ENCODE measurements at regions not wholly inside any gene's neighbourhood (a gene's known extent, or its start where the extent isn't known, plus 50 kb on each side); places are given as distances from the start of the nearest gene placed in this dataset.

DNA sequence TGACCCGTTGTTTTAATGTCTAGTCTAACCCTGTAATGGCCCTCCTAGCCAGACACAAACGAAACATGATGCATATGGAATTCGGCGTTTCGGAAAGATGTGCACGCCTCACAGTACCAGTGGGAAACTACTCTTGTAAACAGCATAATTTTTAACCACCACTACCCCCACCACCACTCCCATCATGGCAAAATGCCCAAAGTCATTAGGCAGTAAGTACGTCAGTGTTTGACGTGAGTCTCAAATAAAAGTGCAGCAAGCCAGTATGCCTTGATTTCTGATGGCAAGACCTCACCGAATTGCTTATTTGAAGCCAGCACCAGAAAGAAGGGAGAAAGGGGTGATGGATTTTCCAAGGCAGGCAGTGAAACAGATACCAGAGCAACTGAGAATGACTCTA is 71.4 kb downstream of the ADRB2 start:
- Histone ChIP-seq H3K27me3 (ENCODE audit: control insufficient read depth, insufficient read depth, low read length, poor library complexity, severe bottlenecking) (peaks cover 8% of the 10 kb centered on the region), H3K27ac (ENCODE audit: low read depth, low read length) (no peak overlapping the region), H3K9ac (ENCODE audit: extremely low read depth, low read length, poor library complexity, severe bottlenecking) (no peak overlapping the region), H3K36me3 (ENCODE audit: control insufficient read depth, insufficient read depth, low read length) (no peaks in the 10 kb centered on the region), H3K4me3 (ENCODE audit: low read length) (no peak overlapping the region), H3K9me3 (ENCODE audit: control insufficient read depth, low read length) (peaks cover 9% of the 10 kb centered on the region), H3K4me1 (ENCODE audit: control insufficient read depth, insufficient read depth, low read length) (peaks cover 4% of the 10 kb centered on the region)
- Mint-ChIP-seq H3K36me3 (ENCODE audit: low read depth) (no peaks in the 10 kb centered on the region), H3K4me1 (peaks cover 12% of the 10 kb centered on the region), H3K4me3 (no peak overlapping the region), H3K27ac (no peak overlapping the region), H3K9me3 (peaks cover 15% of the 10 kb centered on the region), H3K27me3 (ENCODE audit: insufficient read depth) (peaks cover 9% of the 10 kb centered on the region)
- WGBS, 2 experiments (ENCODE audit: insufficient coverage in 1 of 2, insufficient read length in 1 of 2) = 94 to 100% methylated on average over 4 to 9 of the region's 9 CpGs
- no peak for TF ChIP-seq CTCF (conservative IDR thresholded peaks at IDR 0.05)
- DNase-seq = no peak

GRCh38 chr5:148898413-148899075 is 72.1 kb downstream of the ADRB2 start:
- Mint-ChIP-seq H3K4me3 (no peak overlapping the region), H3K27me3 (ENCODE audit: insufficient read depth) (peaks cover 9% of the 10 kb centered on the region), H3K9me3 (peaks cover 14% of the 10 kb centered on the region), H3K36me3 (ENCODE audit: low read depth) (no peaks in the 10 kb centered on the region), H3K27ac (no peak overlapping the region), H3K4me1 (peaks cover 14% of the 10 kb centered on the region)
- no peak overlapping the region for H3K4me3 ChIP-seq (ENCODE audit: low read length)
- no peaks in the 10 kb centered on the region for H3K36me3 ChIP-seq (ENCODE audit: control insufficient read depth, insufficient read depth, low read length)
- H3K9ac ChIP-seq (ENCODE audit: extremely low read depth, low read length, poor library complexity, severe bottlenecking) = no peak overlapping the region
- H3K27me3 ChIP-seq (ENCODE audit: control insufficient read depth, insufficient read depth, low read length, poor library complexity, severe bottlenecking) = peaks cover 8% of the 10 kb centered on the region
- no peak for DNase-seq
- whole genome bisulfite sequencing, 2 experiments (ENCODE audit: insufficient coverage in 1 of 2, insufficient read length in 1 of 2) = 87 to 100% methylated on average over 1 to 2 of the region's 2 CpGs
- H3K4me1 ChIP-seq (ENCODE audit: control insufficient read depth, insufficient read depth, low read length) = peaks cover 9% of the 10 kb centered on the region
- no peak overlapping the region for H3K27ac ChIP-seq (ENCODE audit: low read depth, low read length)
- H3K9me3 ChIP-seq (ENCODE audit: control insufficient read depth, low read length) = peaks cover 9% of the 10 kb centered on the region
- no peak for TF ChIP-seq CTCF (conservative IDR thresholded peaks at IDR 0.05)

DNA sequence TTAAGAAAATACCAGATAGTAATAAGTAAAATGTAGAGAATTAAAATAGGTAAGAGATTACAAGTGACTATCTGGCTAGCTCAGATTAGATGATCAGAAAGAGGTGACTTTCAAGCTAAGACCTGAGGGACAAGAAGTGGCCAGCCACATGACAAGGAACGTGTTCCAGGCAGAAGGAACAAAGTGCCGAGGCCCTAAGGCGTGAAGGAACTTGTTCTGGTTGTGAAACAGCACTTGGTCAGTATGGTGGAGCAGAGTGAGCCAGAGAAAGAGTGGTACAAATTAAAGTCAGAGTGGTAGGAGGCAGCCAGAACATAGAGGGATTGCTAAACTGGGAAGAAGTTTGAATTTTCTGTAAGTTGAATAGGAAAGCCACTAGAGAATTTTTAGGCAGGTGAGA is 73.6 kb downstream of the ADRB2 start:
- WGBS, 2 experiments (ENCODE audit: insufficient coverage in 1 of 2, insufficient read length in 1 of 2) = 84 to 94% methylated on average over 3 of the region's 3 CpGs
- DNase-seq = no peak
- Mint-ChIP-seq H3K4me1 (peaks cover 21% of the 10 kb centered on the region), H3K36me3 (ENCODE audit: low read depth) (no peaks in the 10 kb centered on the region), H3K4me3 (no peak overlapping the region), H3K9me3 (peaks cover under 1% of the 10 kb centered on the region), H3K27me3 (ENCODE audit: insufficient read depth) (peaks cover 6% of the 10 kb centered on the region), H3K27ac (no peak overlapping the region)
- Histone ChIP-seq H3K9me3 (ENCODE audit: control insufficient read depth, low read length) (no peaks in the 10 kb centered on the region), H3K9ac (ENCODE audit: extremely low read depth, low read length, poor library complexity, severe bottlenecking) (no peak overlapping the region), H3K27me3 (ENCODE audit: control insufficient read depth, insufficient read depth, low read length, poor library complexity, severe bottlenecking) (peaks cover 8% of the 10 kb centered on the region), H3K4me1 (ENCODE audit: control insufficient read depth, insufficient read depth, low read length) (peaks cover 20% of the 10 kb centered on the region), H3K27ac (ENCODE audit: low read depth, low read length) (no peak overlapping the region), H3K36me3 (ENCODE audit: control insufficient read depth, insufficient read depth, low read length) (no peaks in the 10 kb centered on the region), H3K4me3 (ENCODE audit: low read length) (no peak overlapping the region)
- no peak for TF ChIP-seq CTCF (conservative IDR thresholded peaks at IDR 0.05)
